H1 (cell line): ENCODE measurements at regions not wholly inside any gene's neighbourhood (a gene's known extent, or its start where the extent isn't known, plus 50 kb on each side); places are given as distances from the start of the nearest gene placed in this dataset.

Source experiments
- CHD1 ChIP-seq: IDR thresholded peaks from 2 replicates; pipeline ENCODE4 v1.6.1; 2012; ENCODE audit warnings: low read depth, low read length, improper control_type of control experiment
- CTCF ChIP-seq, 3 experiments: IDR thresholded peaks; 1 replicate in 2 of 3; 2 replicates in 1 of 3; pipeline versions ENCODE4 v1.5.1 to v1.6.1; 2011; ENCODE audit warnings: low read length in 3 of 3, mild to moderate bottlenecking in 3 of 3, inconsistent platforms in 2 of 3, low read depth in 1 of 3, moderate library complexity in 1 of 3; ENCODE audit not compliant: insufficient read depth in 1 of 3; ENCODE audit errors: control extremely low read depth in 1 of 3
- EP300 ChIP-seq, 2 experiments: IDR thresholded peaks; 1 replicate in 1 of 2; 2 replicates in 1 of 2; pipeline ENCODE4 v1.6.1; 2011 to 2012; ENCODE audit warnings: low read depth in 2 of 2, low read length in 2 of 2, mild to moderate bottlenecking in 2 of 2, borderline replicate concordance in 1 of 2, inconsistent platforms in 1 of 2, moderate library complexity in 1 of 2
- EZH2 ChIP-seq: fragments of 200-600 bp; sonication (generic); IDR thresholded peaks from 2 replicates; pipeline ENCODE4 v1.7.1; 2012; ENCODE audit warnings: low read depth, mild to moderate bottlenecking, moderate library complexity, low read length, inconsistent platforms; ENCODE audit not compliant: severe bottlenecking
- JUN ChIP-seq: IDR thresholded peaks from 2 replicates; pipeline ENCODE4 v1.6.1; 2011; ENCODE audit warnings: low read depth, mild to moderate bottlenecking, improper control_type of control experiment, low read length
- JUND ChIP-seq: IDR thresholded peaks from 2 replicates; pipeline ENCODE4 v1.6.1; 2011; ENCODE audit warnings: mild to moderate bottlenecking, improper control_type of control experiment, low read length
- KDM5A ChIP-seq: fragments of 200-600 bp; IDR thresholded peaks from 2 replicates; pipeline ENCODE4 v1.7.1; 2012; ENCODE audit warnings: mild to moderate bottlenecking, low read length, inconsistent platforms, mixed read lengths
- MAFK ChIP-seq: IDR thresholded peaks from 2 replicates; pipeline ENCODE4 v1.6.1; 2012; ENCODE audit warnings: low read depth, mild to moderate bottlenecking, improper control_type of control experiment, low read length
- POLR2AphosphoS5 ChIP-seq: IDR thresholded peaks from 2 replicates; pipeline ENCODE4 v1.6.1; 2011; ENCODE audit warnings: low read depth, low read length
- RFX5 ChIP-seq: IDR thresholded peaks from 2 replicates; pipeline ENCODE4 v1.6.1; 2011; ENCODE audit warnings: low read depth, low read length, improper control_type of control experiment, borderline replicate concordance
- SP4 ChIP-seq: IDR thresholded peaks from 2 replicates; pipeline ENCODE4 v1.6.1; 2012; ENCODE audit warnings: low read length, inconsistent platforms
- SUZ12 ChIP-seq: fragments of 200-600 bp; sonication (generic); IDR thresholded peaks from 2 replicates; pipeline ENCODE4 v1.6.1; 2012; ENCODE audit warnings: mild to moderate bottlenecking, inconsistent platforms, low read length, moderate library complexity, mixed read lengths
- TAF1 ChIP-seq: IDR thresholded peaks from 2 replicates; pipeline ENCODE4 v1.6.1; 2011; ENCODE audit warnings: mild to moderate bottlenecking, low read depth, low read length
- TF ChIP-seq, protein P1 (sequence below): IDR thresholded peaks from 2 replicates; pipeline ENCODE4 v1.6.1; 2012; ENCODE audit warnings: inconsistent platforms

DNA sequence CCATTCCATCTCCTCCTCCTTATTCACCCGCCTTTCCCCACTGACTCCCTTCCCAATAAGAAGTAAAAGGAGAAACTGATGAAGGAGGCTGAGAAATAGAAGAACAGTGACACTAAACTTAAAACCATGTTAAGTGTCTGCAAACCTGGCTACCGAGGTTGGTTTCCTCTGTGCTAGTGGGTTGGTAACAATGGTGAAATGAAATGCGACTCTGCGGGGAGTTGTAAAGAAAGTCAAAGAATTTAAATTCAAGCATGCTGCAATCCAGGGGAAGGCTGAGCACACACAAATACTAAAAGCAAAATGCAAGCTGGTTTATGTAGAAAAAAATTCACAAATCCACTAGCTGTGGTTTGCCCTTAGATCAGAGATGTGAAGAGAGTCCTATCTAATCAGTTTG lies 155.2 kb upstream of the PDE10A start:
- TF ChIP-seq, protein P1, sequence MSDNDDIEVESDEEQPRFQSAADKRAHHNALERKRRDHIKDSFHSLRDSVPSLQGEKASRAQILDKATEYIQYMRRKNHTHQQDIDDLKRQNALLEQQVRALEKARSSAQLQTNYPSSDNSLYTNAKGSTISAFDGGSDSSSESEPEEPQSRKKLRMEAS, result no peak
- TF ChIP-seq SUZ12 (no peak), CTCF (IDR thresholded peaks at IDR 0.05; ENCODE audit: control extremely low read depth in 1 of 3, insufficient read depth in 1 of 3, low read depth in 1 of 3, low read length in 3 of 3) (no peak), SP4 (no peak), POLR2AphosphoS5 (no peak), JUN (no peak), EP300 (IDR thresholded peaks at IDR 0.05; ENCODE audit: borderline replicate concordance in 1 of 2, low read depth in 2 of 2, low read length in 2 of 2) (no peak), MAFK (no peak), TAF1 (no peak), EZH2 (no peak), JUND (no peak), RFX5 (no peak), KDM5A (no peak), CHD1 (no peak)
